Nephron (organoid): ENCODE measurements at regions not wholly inside any gene's neighbourhood (a gene's known extent, or its start where the extent isn't known, plus 50 kb on each side); places are given as distances from the start of the nearest gene placed in this dataset.

Experiments used
- H3K27ac Mint-ChIP-seq, 3 experiments: 2 replicates each; pipeline ENCODE4 v1.8.0; 2020; ENCODE audit warnings: mixed read lengths in 3 of 3, mild to moderate bottlenecking in 2 of 3, moderate library complexity in 1 of 3
- H3K27me3 Mint-ChIP-seq: 2 replicates; pipeline ENCODE4 v1.8.0; 2021; ENCODE audit warnings: low read depth, mild to moderate bottlenecking, moderate library complexity, mixed read lengths
- H3K36me3 Mint-ChIP-seq: 2 replicates; pipeline ENCODE4 v1.8.0; 2020; ENCODE audit warnings: low read depth, mixed read lengths
- H3K4me1 Mint-ChIP-seq: 2 replicates; pipeline ENCODE4 v1.8.0; 2020; ENCODE audit warnings: mixed read lengths
- H3K4me3 Mint-ChIP-seq, 3 experiments: 2 replicates each; pipeline ENCODE4 v1.8.0; 2020; ENCODE audit warnings: mild to moderate bottlenecking in 3 of 3, mixed read lengths in 3 of 3, moderate library complexity in 2 of 3
- H3K9me3 Mint-ChIP-seq: 2 replicates; pipeline ENCODE4 v1.8.0; 2020; ENCODE audit warnings: mixed read lengths
- CTCF ChIP-seq, 3 experiments: fragments of 200-600 bp; sonication (generic); IDR thresholded peaks; one replicate each; pipeline ENCODE4 v1.5.0; 2021; ENCODE audit warnings: antibody characterized with exemption in 3 of 3; ENCODE audit not compliant: unreplicated experiment in 3 of 3

GRCh38 chr4:36753048-36753447 is 471.6 kb downstream of the DTHD1 start:
- no peak overlapping the region for H3K4me3 Mint-ChIP-seq
- no peaks in the 10 kb centered on the region for H3K36me3 Mint-ChIP-seq
- no peaks in the 10 kb centered on the region for H3K27me3 Mint-ChIP-seq
- no peaks in the 10 kb centered on the region for H3K4me1 Mint-ChIP-seq
- no peaks in the 10 kb centered on the region for H3K9me3 Mint-ChIP-seq
- TF ChIP-seq CTCF (IDR thresholded peaks at IDR 0.05; ENCODE audit: unreplicated experiment in 3 of 3), result no peak
- no peak overlapping the region for H3K27ac Mint-ChIP-seq

- no peaks in the 10 kb centered on the region for H3K9me3 Mint-ChIP-seq
- TF ChIP-seq CTCF (IDR thresholded peaks at IDR 0.05; ENCODE audit: unreplicated experiment in 3 of 3), result no peak
- H3K4me3 Mint-ChIP-seq, result no peak overlapping the region
- no peaks in the 10 kb centered on the region for H3K36me3 Mint-ChIP-seq
- no peaks in the 10 kb centered on the region for H3K27me3 Mint-ChIP-seq
- no peak overlapping the region for H3K27ac Mint-ChIP-seq
- peaks cover 5% of the 10 kb centered on the region for H3K4me1 Mint-ChIP-seq
Observed at GRCh38 chr4:36757580-36758311, 476.3 kb downstream of the DTHD1 start.

- Mint-ChIP-seq H3K9me3 (no peaks in the 10 kb centered on the region), H3K4me1 (peaks cover 5% of the 10 kb centered on the region), H3K36me3 (no peaks in the 10 kb centered on the region), H3K27me3 (no peaks in the 10 kb centered on the region), H3K27ac (no peak overlapping the region), H3K4me3 (no peak overlapping the region)
- TF ChIP-seq CTCF (IDR thresholded peaks at IDR 0.05; ENCODE audit: unreplicated experiment in 3 of 3), result no peak
Observed at GRCh38 chr4:36758312-36759178, 477.1 kb downstream of the DTHD1 start.

GRCh38 chr4:36761607-36762006 is 480.2 kb downstream of the DTHD1 start:
- H3K9me3 Mint-ChIP-seq, result no peaks in the 10 kb centered on the region
- peaks cover 5% of the 10 kb centered on the region for H3K4me1 Mint-ChIP-seq
- H3K27ac Mint-ChIP-seq, result no peak overlapping the region
- no peaks in the 10 kb centered on the region for H3K36me3 Mint-ChIP-seq
- no peaks in the 10 kb centered on the region for H3K27me3 Mint-ChIP-seq
- TF ChIP-seq CTCF (IDR thresholded peaks at IDR 0.05; ENCODE audit: unreplicated experiment in 3 of 3), result no peak
- no peak overlapping the region for H3K4me3 Mint-ChIP-seq

- no peak for TF ChIP-seq CTCF (IDR thresholded peaks at IDR 0.05; ENCODE audit: unreplicated experiment in 3 of 3)
- Mint-ChIP-seq H3K27ac (no peak overlapping the region), H3K27me3 (peaks cover 4% of the 10 kb centered on the region), H3K9me3 (no peaks in the 10 kb centered on the region), H3K36me3 (no peaks in the 10 kb centered on the region), H3K4me1 (no peaks in the 10 kb centered on the region), H3K4me3 (no peak overlapping the region)
Observed at GRCh38 chr4:36763814-36764213, 480.7 kb upstream of the NWD2 start.
